ENCODE measurements at regions not wholly inside any gene's neighbourhood (a gene's known extent, or its start where the extent isn't known, plus 50 kb on each side); places are given as distances from the start of the nearest gene placed in this dataset.
A peak's percentile ranks its signal among the peaks of the same experiment; 100 is the strongest.
"Not testable (repeated sequence)": the region's sequence is repeated elsewhere in the genome, so short reads cannot be mapped to it uniquely, and the experiment has no call there.

DNA sequence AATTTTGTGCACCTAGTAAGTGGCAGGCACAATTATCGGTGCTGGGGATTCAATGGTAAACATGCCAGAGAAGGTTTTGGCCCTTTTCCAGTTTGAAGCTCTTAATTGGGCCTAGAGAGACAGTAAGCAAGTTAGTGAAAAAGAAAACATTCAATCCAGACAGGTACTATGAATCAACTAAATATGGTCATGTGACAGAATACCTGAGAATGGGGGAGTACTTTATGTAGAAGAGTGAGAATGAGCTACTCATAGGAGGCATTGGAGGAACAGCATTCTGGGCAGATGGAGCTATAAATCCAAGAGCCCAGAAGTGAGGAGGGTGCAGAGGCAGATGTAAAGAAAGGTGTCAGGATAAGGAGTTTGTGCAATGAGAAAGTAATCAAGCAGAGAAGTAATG lies 1017.9 kb downstream of the ADGRL2 start:
- DNase-seq (ENCODE audit: low read depth) = no peak

DNA sequence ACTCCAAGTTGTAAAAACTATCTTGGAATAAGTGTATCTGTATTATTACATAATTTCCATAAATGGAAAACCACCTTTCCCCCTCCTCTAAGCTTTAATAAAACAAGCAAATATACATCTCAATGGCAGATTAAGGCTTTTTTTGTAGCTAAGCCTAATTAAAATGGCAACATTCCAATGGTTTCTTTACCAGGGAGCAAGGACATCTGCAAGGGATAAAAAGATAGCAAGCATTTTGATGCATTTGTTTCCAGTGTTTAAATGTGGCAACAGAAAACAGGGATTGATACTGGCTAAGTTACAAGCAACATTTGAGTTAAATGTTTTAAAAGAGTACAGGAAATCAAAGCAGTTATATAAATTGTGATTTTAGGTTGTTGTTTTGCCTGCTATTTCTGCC lies 1012.7 kb downstream of the ADGRL2 start:
- DNase-seq (ENCODE audit: low read depth) = no peak

DNA sequence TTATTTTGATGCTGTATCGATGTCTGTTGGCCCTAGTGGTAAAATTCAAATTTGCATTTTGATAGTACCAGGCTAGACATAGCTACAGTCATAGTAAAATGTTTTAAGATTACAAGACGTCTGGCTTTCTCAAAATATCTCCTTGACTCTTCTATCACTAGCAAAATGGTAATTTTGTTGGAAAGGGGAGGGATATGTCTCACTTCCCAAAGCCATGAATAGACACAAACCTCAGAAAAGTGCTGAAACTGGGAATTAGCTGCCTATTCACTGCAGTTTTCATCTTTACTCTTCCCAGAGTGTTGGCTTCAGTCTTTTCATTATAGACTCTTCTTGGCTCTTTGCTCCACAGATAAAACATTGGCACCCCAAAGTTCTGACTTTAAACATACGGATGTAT lies 1009.9 kb downstream of the ADGRL2 start:
- DNase-seq (ENCODE audit: low read depth) = no peak

DNA sequence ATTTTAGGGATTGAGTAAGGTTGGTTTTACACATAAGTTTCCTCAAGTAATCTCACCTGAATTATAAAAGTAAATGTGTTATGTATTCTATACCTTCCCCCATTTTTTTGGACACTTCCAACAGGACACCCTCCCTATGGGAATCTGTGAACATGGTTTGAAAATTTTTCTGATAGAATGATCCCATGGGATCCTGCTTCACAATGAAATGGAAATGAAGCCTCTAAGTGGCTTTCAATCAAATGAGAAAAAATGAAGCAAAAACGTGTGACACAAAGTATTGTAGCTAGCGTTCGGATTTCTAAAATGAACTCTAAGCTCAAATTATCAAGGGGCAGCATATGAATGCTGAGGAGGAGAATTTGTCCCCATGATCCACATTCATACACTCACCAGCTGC lies 1006.8 kb downstream of the ADGRL2 start:
- DNase-seq (ENCODE audit: low read depth) = no peak

DNA sequence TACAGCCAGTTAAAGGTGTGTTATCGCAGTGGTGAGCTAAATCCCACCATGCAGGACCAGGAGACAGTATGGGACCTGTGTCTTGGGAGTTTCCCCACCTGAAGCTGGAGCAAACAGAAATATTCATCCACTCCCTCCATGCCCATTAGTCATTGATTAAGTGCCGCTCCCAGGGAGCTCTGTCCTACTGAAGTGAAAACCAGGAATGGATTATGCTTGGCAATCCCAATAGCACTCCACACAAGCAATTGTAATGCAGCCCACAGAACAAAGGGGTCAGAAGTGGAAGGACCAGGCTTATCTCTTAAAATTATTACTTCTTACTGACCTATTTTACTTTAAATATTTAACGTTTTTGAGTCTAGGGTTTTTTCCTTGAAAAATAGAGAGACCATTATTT lies 1005.4 kb downstream of the ADGRL2 start:
- no peak for DNase-seq (ENCODE audit: low read depth)

DNA sequence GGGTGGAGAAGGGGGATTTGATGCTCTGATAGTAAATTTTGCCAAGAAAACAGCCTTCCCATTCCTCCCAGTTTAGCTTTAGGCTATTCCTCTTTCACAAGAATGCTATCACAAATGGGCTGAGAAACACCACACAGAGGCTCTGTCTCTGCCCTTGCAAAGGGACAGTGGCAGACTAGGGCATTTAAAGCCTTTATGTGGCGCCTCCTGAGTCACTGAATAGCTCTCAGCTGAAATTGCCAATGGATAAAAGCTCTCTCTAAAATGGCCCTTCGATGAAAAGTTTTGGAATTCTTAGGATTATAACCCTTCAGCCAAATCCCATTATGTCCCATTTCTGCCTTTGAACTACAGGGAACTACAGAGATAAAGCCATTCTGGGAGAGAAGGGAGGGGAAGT lies 1000.4 kb downstream of the ADGRL2 start:
- no peak for DNase-seq (ENCODE audit: low read depth)

DNA sequence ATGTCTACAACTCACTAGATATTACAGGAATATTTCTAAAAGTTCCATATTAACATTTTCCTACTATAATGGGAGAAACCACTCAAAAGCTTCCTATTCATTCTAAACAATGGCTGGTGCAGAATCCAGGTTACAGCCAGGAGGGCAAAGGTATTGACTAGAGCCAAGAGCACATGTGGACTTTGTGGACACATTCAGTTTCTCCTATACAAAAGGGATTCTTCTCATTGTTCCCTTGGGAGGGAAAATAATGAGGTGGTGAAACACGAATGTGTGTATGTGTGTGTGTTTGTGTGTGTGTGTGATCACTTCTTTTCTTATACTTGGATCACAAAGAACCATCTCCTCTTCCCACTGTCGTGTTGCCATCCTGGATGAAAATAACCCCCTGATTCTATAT lies 1000.0 kb downstream of the ADGRL2 start:
- DNase-seq (ENCODE audit: low read depth) = no peak

DNA sequence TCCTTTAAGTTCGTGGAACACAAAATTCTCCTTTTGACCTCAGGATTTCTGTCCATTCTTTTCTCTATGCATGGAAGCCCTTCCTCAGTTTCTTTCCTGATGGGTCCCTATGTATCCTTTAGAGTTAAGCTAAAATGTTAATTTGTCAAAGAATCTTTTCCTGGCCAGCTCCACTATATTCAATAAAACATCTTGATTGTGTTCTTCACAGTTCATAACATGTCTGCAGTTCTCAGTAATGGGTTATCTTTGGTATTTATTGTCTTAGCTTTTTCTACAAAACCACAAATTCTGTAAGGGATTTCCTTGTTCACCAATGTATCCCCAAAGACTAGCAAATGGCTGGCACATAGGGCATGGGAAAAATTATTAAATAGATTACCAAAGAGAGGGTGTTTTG lies 998.5 kb downstream of the ADGRL2 start:
- no peak for DNase-seq (ENCODE audit: low read depth)

DNA sequence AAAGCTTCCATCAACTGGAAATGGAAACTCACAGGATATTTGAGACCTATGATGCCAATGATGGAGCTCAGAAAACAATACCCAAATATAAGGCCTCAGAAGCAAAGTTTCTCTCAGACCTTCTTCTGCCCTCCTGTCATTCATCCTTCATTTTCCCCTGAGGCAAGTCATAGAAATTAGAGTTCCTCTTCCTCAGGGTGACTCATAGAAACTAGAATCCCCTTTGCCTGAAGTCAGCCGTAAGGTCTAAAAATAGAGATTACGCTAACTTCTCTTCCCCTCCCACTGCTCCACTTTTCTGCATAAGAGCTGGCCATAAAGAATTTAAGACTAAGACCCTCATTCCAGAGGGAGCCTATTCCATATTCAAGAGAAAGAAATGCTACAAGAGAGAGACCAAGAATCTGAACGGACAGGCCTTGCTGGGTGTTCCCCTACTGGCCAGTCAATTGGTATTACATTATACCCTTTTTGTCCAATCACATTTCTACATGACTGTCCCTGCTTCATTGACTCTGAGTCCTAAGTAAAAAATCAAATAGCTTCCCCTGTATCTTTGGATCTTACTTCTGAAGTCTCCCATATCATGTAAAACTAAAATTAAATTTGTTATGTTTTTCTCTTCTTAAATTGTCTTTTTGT lies 994.9 kb downstream of the ADGRL2 start:
- DNase-seq (ENCODE audit: low read depth) = no peak

DNA sequence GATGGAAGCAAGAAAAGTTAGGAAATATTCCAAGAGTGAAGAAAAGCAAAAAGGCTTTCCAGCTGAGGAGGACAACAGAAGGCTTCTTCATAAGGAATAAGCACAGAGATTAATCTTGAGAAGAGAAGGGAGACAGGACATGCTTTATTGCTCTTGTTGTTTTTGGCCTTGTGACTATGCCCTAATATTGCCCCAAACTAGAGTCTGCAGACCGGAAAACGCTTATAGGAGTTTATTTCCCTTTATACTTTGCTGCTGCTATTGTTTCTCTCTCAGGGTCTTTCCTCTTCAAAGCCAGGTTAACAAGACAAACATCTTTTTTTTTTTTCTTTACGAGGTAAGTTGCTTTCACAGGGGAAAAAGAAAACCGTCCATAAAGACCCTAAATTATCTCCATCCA lies 991.4 kb downstream of the ADGRL2 start:
- no peak for DNase-seq (ENCODE audit: low read depth)

DNA sequence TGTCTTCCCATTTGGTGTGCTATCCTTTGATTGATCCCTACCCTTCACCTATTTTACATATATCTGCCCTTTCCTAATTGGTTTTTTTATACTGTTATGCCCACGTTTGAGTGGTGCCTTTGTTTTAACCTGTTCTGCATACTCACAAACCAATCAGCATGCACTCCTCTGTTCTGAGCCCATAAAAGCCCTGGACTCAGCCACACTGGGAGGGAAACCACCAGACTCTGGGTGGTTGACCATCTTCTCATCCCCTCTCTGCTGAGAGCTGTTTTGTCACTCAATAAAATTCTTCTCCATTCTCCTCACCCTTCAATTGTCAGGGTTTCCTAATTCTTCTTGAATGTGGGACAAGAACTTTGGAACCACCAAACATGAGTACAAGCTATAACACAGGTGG lies 989.8 kb downstream of the ADGRL2 start:
- DNase-seq (ENCODE audit: low read depth) = no peak

DNA sequence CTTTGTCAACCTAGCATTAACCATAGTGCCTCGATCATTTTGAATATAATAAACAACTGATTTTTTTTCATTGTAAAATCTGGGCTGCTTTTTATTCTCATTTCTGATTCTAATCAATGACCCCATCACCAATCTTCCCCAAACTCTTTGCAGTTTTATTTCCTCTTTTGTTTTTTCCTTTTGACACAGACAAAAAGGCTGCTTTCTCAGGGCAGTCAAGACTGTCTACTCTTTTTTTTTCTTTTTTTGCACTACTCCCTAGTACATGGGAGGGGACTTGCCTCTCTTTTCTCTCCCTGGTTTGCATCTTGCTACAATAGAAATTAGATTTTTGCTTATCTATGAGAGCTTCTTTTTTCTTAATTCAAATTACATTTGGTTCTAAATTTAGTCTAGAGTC lies 987.9 kb downstream of the ADGRL2 start:
- no peak for DNase-seq (ENCODE audit: low read depth)

DNA sequence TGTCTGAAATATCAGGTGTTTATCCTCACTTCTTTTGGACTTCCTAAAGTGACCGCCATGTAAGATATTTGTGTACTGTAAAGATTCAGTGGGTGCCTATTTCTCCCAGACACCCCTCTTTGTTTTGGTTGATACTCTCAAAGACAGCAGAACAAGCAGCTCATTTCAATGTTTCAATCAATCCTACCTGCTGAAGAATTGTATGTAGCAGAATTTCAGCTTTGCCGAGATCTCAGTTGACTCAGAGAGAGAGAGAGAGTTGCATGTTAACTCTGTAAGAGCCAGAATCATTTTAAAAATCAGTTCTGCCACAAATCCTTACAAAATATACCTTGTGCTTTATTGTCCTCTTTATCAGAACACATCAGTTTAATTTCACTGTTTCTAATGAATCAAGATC lies 987.3 kb downstream of the ADGRL2 start:
- no peak for DNase-seq (ENCODE audit: low read depth)

DNA sequence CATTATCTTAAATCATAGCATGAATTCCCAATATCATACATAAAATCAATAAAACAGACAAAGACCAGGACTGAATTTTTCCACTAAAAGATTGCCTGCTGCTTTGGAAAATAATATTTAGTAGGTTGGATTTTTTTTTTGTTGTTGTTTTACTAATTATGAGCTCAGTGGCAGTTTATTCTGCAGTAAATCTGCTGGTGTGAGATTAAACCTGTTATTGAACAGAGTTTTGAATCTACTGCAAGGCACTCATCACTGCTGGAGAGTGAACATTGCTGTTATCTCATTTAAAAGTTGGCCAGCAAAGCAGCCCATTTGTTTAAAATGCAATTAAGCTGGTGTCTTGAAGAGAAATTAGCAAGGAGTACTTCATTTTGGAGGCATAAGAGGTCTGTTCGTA lies 986.1 kb downstream of the ADGRL2 start:
- DNase-seq (ENCODE audit: low read depth) = no peak

DNA sequence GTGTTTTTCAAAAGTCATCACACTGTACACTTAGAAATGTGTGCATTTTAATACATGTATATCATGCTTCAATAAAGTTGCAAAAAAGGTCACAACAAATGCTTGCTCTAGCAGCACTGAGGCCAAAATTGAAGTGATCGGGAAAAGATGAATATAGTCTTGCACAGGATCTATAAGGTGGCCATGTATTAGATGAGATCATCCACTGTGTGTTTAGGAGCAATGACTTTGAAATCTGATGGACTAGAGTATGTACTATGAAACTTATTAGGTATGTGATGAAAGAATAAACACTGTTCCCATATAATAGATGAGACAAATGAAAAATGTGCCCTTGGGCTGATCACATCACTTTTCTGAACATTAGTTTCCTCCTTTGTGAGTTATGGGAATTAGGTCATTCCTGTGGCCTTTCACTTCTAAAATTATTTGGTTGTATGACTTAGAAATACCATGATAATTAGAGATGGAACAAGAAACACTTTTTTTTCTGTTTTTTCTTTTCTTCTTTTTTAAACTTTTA lies 984.6 kb downstream of the ADGRL2 start:
- no peak for DNase-seq (ENCODE audit: low read depth)

DNA sequence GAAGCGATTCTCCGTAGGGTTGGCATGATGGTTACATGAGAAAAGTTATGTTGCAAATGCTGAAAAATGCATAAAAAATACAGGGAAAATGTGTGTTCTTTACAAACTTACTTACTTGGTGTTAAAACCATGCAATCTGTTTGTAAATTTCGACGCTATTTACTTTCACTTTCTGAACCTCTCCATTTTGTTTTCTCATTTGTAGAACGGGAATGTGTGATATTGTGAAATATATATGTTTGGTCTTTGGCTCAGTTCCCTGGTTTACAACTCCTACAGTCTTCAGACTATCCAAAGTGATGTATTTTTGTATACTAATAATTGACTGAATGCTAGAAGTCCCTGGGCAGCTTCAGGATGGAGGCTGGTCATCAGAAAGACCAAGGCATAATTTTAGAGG lies 982.3 kb downstream of the ADGRL2 start:
- no peak for DNase-seq (ENCODE audit: low read depth)

DNA sequence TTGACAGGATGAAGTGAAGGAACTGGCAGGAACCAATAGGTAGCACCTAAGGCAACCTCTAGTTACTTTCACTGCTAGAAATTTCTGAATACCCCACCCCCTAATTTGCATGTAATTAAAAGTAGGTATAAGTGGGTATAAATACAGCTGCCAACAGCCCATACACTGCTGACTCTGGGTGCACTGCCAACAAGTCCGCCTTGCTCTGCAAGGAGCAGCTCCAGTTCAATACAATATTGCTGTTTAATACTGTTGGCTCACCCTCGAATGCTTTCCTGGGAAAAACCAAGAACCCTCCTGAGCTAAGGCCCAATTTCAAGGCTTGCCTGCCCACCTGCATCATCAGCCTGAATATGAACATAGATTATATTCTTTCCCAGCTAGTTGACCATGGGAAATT lies 981.9 kb downstream of the ADGRL2 start:
- DNase-seq (ENCODE audit: low read depth) = no peak

DNA sequence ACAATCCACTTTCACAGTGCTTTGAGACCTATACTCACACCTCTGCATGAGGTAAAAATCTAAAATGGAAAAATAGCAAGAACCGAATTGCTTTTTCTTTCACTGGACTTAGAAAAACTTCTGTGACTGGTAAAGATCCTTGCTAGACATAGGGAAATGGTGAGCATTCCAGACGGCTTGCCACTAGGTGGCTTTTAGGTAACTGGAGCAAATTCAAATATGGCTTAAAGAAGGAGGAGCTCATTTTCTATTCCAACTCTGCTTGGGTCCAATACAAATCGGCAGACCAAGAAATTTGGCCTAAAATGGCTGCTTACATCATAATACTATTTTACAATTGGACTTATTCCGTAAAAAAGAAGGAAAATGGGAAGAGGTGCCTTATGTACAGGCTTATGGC lies 977.9 kb downstream of the ADGRL2 start:
- no peak for DNase-seq (ENCODE audit: low read depth)

DNA sequence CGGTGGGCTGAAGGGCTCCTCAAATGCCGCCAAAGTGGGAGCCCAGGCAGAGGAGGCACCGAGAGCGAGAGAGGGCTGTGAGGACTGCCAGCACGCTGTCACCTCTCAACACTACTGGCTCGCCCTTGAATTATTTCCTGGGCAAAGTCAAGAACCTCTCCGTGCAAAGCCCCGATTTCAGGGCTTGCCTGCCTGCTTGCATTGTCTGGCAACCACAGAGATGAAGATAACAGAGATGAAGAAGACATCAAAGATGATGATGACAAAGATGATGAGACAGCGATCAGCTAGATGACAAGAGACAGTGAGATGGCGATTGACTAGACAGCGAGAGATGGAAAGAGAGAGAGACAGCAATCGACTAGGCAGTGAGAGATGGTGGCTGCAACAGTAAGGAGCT lies 976.5 kb downstream of the ADGRL2 start:
- no peak for DNase-seq (ENCODE audit: low read depth)

DNA sequence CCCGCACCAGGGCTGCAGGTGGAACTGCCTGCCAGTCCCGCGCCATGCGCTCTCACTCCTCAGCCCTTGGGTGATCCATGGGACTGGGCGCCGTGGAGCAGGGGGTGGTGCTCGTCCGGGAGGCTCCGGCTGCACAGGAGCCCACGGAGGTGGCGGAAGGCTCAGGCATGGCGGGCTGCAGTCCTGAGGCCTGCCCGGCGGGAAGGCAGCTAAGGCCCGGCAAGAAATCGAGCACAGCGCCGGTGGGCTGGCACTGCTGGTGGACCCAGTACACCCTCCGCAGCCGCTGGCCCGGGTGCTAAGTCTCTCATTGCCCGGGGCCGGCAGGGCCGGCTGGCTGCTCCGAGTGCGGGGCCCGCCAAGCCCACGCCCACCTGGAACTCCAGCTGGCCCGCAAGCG lies 976.0 kb downstream of the ADGRL2 start:
- not testable (repeated sequence) for DNase-seq (ENCODE audit: low read depth)

DNA sequence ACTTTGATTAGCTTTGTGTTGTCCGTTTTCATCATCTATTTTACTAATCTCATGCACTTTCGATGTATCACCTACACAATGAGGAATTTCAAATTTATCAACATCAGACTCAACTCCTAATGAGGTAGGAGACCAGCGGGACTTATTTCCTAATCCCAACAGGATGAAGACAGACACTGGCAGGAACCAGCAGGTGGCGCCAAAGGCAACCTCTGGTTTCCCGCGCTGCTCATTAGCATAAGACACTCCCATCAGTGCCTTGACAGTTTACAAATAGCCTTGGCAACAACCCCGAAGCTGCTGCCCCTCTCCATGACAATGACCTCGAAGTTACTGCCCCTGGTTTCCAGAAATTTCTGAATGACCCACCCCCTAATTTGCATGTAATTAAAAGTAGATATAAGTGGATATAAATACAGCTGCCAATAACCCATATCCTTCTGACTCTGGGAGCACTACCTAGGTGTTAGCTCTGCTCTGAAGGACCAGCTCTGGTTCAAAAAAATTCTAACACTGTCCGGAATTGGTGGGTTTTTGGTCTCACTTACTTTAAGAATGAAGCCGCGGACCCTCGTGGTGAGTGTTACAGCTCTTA lies 974.8 kb downstream of the ADGRL2 start:
- DNase-seq (ENCODE audit: low read depth) = peak; percentile 14

DNA sequence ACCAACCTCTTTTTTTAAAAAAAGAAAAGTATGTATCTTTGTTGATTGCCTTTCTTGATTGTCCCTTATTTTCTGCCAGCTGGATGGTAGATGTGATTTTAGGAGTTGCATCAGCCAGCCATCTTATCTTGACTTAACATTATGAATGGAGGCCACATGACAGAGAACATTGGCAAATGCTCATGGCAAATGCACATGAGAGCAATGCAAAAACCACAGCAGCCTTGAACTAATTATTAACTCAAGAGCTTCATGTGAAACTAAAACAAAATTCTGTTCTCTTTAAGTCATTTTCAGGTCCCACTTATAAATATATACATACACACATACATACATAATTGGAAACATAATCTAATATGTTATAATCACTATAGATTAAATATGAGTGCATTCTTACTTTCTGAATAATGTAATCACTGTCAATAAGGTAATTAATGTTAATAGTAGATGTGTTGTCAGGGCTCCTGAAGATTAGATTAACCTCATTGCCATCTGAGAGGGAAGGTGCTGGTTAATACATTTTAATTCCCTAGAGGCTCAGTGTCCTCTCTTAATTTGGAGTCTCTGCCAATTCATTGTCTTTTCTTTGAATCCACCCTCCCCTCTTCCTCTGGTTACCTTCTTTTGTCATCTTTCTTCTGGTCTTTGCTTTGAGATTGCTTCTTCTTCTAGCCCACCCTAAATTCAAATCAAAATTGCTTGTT lies 962.2 kb downstream of the ADGRL2 start:
- DNase-seq (ENCODE audit: low read depth) = no peak

DNA sequence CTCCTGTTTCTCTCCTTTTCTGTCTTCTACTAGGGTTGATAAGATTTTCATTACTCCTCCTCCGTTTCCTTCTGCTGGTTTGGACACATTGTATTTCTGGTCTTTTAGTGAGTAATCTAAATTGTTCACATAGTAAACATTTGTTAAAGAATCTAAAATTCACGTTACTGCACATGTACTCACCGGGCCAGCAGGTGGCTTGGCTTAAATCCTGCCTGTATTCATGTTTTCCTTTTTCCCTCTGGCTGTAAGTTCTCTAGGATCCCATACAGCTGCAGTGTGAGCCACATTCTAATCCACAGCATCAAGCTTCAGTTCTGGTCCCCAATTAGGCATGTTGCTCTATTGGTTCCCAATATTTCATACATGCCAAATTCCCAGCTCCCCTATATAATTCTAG lies 958.3 kb downstream of the ADGRL2 start:
- DNase-seq (ENCODE audit: low read depth) = no peak

DNA sequence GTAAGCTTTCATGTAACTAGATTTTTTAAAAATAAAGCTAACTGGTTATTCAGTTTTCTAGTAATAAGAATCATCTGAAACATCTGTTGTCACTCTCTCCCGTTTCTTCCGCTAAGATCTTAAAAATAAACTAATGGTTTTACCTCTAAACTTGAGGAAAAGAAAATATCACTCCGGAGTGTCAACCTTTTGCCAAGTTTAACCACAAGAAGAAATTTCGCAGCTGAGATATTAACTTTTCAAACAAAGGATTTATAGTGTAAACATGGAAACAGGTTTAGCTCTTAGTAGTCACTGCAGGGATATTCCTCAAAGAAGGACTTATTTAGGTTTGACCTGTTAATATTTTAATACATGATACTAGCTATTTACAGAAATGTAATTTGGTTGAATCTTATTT lies 954.9 kb downstream of the ADGRL2 start:
- no peak for DNase-seq (ENCODE audit: low read depth)

Measured in CMK (cell line).